ENCODE measurements at regions not wholly inside any gene's neighbourhood (a gene's known extent, or its start where the extent isn't known, plus 50 kb on each side); places are given as distances from the start of the nearest gene placed in this dataset.

- no peak for TF ChIP-seq CTCF (IDR thresholded peaks at IDR 0.05; ENCODE audit: low read depth, low read length)
- H3K4me3 ChIP-seq (ENCODE audit: low read depth, low read length): no peak overlapping the region
Measured at GRCh38 chr6:114576330-114576729, 233.5 kb upstream of the HS3ST5 start.

- H3K4me3 ChIP-seq (ENCODE audit: low read depth, low read length): no peak overlapping the region
- no peak for TF ChIP-seq CTCF (IDR thresholded peaks at IDR 0.05; ENCODE audit: low read depth, low read length)
Measured at GRCh38 chr6:114569669-114570068, 226.8 kb upstream of the HS3ST5 start.

GRCh38 chr6:114564302-114564933 lies 221.6 kb upstream of the HS3ST5 start:
- TF ChIP-seq CTCF (IDR thresholded peaks at IDR 0.05; ENCODE audit: low read depth, low read length): no peak

GRCh38 chr6:114559419-114559818 lies 216.6 kb upstream of the HS3ST5 start:
- H3K4me3 ChIP-seq (ENCODE audit: low read depth, low read length): no peak overlapping the region
- no peak for TF ChIP-seq CTCF (IDR thresholded peaks at IDR 0.05; ENCODE audit: low read depth, low read length)

More at GRCh38 chr6:114564302-114564933, 221.6 kb upstream of the HS3ST5 start:
- no peak overlapping the region for H3K4me3 ChIP-seq (ENCODE audit: low read depth, low read length)

- H3K4me3 ChIP-seq (ENCODE audit: low read depth, low read length): no peak overlapping the region
- TF ChIP-seq CTCF (IDR thresholded peaks at IDR 0.05; ENCODE audit: low read depth, low read length): no peak
Measured at GRCh38 chr6:114558153-114558552, 215.3 kb upstream of the HS3ST5 start.

GRCh38 chr6:114556846-114557488 lies 214.1 kb upstream of the HS3ST5 start:
- H3K4me3 ChIP-seq (ENCODE audit: low read depth, low read length): no peak overlapping the region
- TF ChIP-seq CTCF (IDR thresholded peaks at IDR 0.05; ENCODE audit: low read depth, low read length): no peak

- TF ChIP-seq CTCF (IDR thresholded peaks at IDR 0.05; ENCODE audit: low read depth, low read length): no peak
- no peak overlapping the region for H3K4me3 ChIP-seq (ENCODE audit: low read depth, low read length)
Measured at GRCh38 chr6:114550316-114550715, 207.5 kb upstream of the HS3ST5 start.

All from WI38 (cell line).